ENCODE measurements at regions not wholly inside any gene's neighbourhood (a gene's known extent, or its start where the extent isn't known, plus 50 kb on each side); places are given as distances from the start of the nearest gene placed in this dataset.

DNA sequence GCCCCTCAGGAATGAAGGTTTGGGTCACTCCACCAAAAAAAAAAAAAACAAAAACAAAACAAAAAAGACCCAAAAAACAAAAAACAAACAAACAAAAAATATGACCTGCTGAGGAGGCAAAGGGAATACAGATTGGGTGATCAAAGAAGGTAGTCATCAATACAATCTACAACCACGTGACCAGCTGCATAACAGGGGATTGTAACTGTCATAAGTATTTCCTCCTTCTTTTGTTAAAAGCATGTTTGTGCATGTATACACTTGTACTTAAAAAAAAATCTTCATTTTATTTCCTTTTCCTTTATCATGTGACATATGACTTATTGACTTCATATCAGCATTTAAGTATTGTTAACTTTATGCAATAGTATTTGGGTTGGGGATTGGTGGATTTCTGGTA is 165.1 kb upstream of the IRS2 start (continued):
- TF ChIP-seq, protein P1, sequence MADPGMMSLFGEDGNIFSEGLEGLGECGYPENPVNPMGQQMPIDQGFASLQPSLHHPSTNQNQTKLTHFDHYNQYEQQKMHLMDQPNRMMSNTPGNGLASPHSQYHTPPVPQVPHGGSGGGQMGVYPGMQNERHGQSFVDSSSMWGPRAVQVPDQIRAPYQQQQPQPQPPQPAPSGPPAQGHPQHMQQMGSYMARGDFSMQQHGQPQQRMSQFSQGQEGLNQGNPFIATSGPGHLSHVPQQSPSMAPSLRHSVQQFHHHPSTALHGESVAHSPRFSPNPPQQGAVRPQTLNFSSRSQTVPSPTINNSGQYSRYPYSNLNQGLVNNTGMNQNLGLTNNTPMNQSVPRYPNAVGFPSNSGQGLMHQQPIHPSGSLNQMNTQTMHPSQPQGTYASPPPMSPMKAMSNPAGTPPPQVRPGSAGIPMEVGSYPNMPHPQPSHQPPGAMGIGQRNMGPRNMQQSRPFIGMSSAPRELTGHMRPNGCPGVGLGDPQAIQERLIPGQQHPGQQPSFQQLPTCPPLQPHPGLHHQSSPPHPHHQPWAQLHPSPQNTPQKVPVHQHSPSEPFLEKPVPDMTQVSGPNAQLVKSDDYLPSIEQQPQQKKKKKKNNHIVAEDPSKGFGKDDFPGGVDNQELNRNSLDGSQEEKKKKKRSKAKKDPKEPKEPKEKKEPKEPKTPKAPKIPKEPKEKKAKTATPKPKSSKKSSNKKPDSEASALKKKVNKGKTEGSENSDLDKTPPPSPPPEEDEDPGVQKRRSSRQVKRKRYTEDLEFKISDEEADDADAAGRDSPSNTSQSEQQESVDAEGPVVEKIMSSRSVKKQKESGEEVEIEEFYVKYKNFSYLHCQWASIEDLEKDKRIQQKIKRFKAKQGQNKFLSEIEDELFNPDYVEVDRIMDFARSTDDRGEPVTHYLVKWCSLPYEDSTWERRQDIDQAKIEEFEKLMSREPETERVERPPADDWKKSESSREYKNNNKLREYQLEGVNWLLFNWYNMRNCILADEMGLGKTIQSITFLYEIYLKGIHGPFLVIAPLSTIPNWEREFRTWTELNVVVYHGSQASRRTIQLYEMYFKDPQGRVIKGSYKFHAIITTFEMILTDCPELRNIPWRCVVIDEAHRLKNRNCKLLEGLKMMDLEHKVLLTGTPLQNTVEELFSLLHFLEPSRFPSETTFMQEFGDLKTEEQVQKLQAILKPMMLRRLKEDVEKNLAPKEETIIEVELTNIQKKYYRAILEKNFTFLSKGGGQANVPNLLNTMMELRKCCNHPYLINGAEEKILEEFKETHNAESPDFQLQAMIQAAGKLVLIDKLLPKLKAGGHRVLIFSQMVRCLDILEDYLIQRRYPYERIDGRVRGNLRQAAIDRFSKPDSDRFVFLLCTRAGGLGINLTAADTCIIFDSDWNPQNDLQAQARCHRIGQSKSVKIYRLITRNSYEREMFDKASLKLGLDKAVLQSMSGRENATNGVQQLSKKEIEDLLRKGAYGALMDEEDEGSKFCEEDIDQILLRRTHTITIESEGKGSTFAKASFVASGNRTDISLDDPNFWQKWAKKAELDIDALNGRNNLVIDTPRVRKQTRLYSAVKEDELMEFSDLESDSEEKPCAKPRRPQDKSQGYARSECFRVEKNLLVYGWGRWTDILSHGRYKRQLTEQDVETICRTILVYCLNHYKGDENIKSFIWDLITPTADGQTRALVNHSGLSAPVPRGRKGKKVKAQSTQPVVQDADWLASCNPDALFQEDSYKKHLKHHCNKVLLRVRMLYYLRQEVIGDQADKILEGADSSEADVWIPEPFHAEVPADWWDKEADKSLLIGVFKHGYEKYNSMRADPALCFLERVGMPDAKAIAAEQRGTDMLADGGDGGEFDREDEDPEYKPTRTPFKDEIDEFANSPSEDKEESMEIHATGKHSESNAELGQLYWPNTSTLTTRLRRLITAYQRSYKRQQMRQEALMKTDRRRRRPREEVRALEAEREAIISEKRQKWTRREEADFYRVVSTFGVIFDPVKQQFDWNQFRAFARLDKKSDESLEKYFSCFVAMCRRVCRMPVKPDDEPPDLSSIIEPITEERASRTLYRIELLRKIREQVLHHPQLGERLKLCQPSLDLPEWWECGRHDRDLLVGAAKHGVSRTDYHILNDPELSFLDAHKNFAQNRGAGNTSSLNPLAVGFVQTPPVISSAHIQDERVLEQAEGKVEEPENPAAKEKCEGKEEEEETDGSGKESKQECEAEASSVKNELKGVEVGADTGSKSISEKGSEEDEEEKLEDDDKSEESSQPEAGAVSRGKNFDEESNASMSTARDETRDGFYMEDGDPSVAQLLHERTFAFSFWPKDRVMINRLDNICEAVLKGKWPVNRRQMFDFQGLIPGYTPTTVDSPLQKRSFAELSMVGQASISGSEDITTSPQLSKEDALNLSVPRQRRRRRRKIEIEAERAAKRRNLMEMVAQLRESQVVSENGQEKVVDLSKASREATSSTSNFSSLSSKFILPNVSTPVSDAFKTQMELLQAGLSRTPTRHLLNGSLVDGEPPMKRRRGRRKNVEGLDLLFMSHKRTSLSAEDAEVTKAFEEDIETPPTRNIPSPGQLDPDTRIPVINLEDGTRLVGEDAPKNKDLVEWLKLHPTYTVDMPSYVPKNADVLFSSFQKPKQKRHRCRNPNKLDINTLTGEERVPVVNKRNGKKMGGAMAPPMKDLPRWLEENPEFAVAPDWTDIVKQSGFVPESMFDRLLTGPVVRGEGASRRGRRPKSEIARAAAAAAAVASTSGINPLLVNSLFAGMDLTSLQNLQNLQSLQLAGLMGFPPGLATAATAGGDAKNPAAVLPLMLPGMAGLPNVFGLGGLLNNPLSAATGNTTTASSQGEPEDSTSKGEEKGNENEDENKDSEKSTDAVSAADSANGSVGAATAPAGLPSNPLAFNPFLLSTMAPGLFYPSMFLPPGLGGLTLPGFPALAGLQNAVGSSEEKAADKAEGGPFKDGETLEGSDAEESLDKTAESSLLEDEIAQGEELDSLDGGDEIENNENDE (IDR thresholded peaks at IDR 0.05; ENCODE audit: insufficient replicate concordance, low read length): no peak
- TF ChIP-seq EGR1 (IDR thresholded peaks at IDR 0.05; ENCODE audit: borderline replicate concordance, low read depth, low read length): no peak
- TF ChIP-seq CBX5 (IDR thresholded peaks at IDR 0.05; ENCODE audit: low read depth, low read length): no peak
- TF ChIP-seq TBP (IDR thresholded peaks at IDR 0.05; ENCODE audit: low read depth, low read length): no peak
- TF ChIP-seq MAFK (IDR thresholded peaks at IDR 0.05; ENCODE audit: low read depth, low read length): no peak
- TF ChIP-seq, protein P2, sequence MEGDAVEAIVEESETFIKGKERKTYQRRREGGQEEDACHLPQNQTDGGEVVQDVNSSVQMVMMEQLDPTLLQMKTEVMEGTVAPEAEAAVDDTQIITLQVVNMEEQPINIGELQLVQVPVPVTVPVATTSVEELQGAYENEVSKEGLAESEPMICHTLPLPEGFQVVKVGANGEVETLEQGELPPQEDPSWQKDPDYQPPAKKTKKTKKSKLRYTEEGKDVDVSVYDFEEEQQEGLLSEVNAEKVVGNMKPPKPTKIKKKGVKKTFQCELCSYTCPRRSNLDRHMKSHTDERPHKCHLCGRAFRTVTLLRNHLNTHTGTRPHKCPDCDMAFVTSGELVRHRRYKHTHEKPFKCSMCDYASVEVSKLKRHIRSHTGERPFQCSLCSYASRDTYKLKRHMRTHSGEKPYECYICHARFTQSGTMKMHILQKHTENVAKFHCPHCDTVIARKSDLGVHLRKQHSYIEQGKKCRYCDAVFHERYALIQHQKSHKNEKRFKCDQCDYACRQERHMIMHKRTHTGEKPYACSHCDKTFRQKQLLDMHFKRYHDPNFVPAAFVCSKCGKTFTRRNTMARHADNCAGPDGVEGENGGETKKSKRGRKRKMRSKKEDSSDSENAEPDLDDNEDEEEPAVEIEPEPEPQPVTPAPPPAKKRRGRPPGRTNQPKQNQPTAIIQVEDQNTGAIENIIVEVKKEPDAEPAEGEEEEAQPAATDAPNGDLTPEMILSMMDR (IDR thresholded peaks at IDR 0.05; ENCODE audit: control extremely low read depth in 1 of 3, insufficient read depth in 1 of 3, low read depth in 1 of 3, low read length in 3 of 3): no peak
- no peak for TF ChIP-seq RNF2 (IDR thresholded peaks at IDR 0.05; ENCODE audit: borderline replicate concordance, low read depth, low read length, missing control alignments, poor library complexity, severe bottlenecking)

Measured in H1 (cell line).